KMS-11 (cell line): ENCODE measurements at regions not wholly inside any gene's neighbourhood (a gene's known extent, or its start where the extent isn't known, plus 50 kb on each side); places are given as distances from the start of the nearest gene placed in this dataset.
"Not testable (repeated sequence)": the region's sequence is repeated elsewhere in the genome, so short reads cannot be mapped to it uniquely, and the experiment has no call there.

Experiments used
- H2AFZ ChIP-seq: fragments of 200-600 bp; sonication (generic); 2 replicates; pipeline ENCODE4 v1.6.1; 2016; ENCODE audit warnings: antibody characterized with exemption, mixed run types, low read depth
- H3K27ac ChIP-seq: fragments of 200-600 bp; sonication (generic); 2 replicates; pipeline ENCODE4 v1.6.1; 2016; ENCODE audit warnings: mild to moderate bottlenecking, mixed run types
- H3K27me3 ChIP-seq: fragments of 200-600 bp; sonication (generic); 2 replicates; pipeline ENCODE4 v1.6.1; 2017; ENCODE audit warnings: mild to moderate bottlenecking, low read depth, mixed run types, moderate library complexity; ENCODE audit not compliant: insufficient read depth
- H3K36me3 ChIP-seq: fragments of 200-600 bp; sonication (generic); 2 replicates; pipeline ENCODE4 v1.6.1; 2017; ENCODE audit warnings: mild to moderate bottlenecking, mixed run types; ENCODE audit not compliant: insufficient read depth
- H3K4me1 ChIP-seq: fragments of 200-600 bp; sonication (generic); 2 replicates; pipeline ENCODE4 v1.6.1; 2016; ENCODE audit warnings: mild to moderate bottlenecking, low read depth, mixed run types; ENCODE audit not compliant: poor library complexity, severe bottlenecking
- H3K4me2 ChIP-seq: fragments of 200-600 bp; sonication (generic); 2 replicates; pipeline ENCODE4 v1.7.0; 2016; ENCODE audit warnings: mild to moderate bottlenecking, mixed run types
- H3K4me3 ChIP-seq: fragments of 200-600 bp; sonication (generic); IDR thresholded peaks from 2 replicates; pipeline ENCODE4 v1.6.1; 2017; ENCODE audit warnings: low read depth, low read length, mixed read lengths; ENCODE audit not compliant: insufficient read depth
- H3K79me2 ChIP-seq: fragments of 200-600 bp; sonication (generic); 2 replicates; pipeline ENCODE4 v1.6.1; 2016; ENCODE audit warnings: low read depth, mixed run types; ENCODE audit not compliant: insufficient read depth
- H3K9ac ChIP-seq: fragments of 200-600 bp; sonication (generic); 2 replicates; pipeline ENCODE4 v1.6.1; 2016; ENCODE audit warnings: mild to moderate bottlenecking, mixed run types
- H4K20me1 ChIP-seq: fragments of 200-600 bp; sonication (generic); 2 replicates; pipeline ENCODE4 v1.6.1; 2016; ENCODE audit warnings: mild to moderate bottlenecking, mixed run types; ENCODE audit not compliant: insufficient read depth
- CTCF ChIP-seq: fragments of 200-600 bp; sonication (generic); conservative IDR thresholded peaks from 2 replicates; pipeline ENCODE4 v1.6.1; 2017; ENCODE audit warnings: low read depth, mild to moderate bottlenecking, antibody characterized with exemption, low read length, moderate library complexity, mixed read lengths

GRCh38 chr1:234955107-234955731 is 173.4 kb downstream of the TOMM20 start:
- Histone ChIP-seq H3K4me3 (no peak overlapping the region), H3K4me2 (no peak overlapping the region), H3K4me1 (peaks cover 8% of the 10 kb centered on the region), H3K27me3 (no peaks in the 10 kb centered on the region), H3K9ac (no peak overlapping the region), H3K79me2 (no peaks in the 10 kb centered on the region), H3K27ac (no peak overlapping the region), H4K20me1 (no peaks in the 10 kb centered on the region), H3K36me3 (no peaks in the 10 kb centered on the region), H2AFZ (no peak overlapping the region)
- no peak for TF ChIP-seq CTCF

GRCh38 chr1:234954613-234955012 is 174.0 kb downstream of the TOMM20 start:
- Histone ChIP-seq H4K20me1 (no peaks in the 10 kb centered on the region), H3K79me2 (no peaks in the 10 kb centered on the region), H3K4me3 (no peak overlapping the region), H3K4me1 (peaks cover 8% of the 10 kb centered on the region), H2AFZ (no peak overlapping the region), H3K4me2 (no peak overlapping the region), H3K27me3 (no peaks in the 10 kb centered on the region), H3K9ac (no peak overlapping the region), H3K27ac (no peak overlapping the region), H3K36me3 (no peaks in the 10 kb centered on the region)
- no peak for TF ChIP-seq CTCF

GRCh38 chr1:234953655-234954405 is 174.8 kb downstream of the TOMM20 start:
- Histone ChIP-seq H3K27me3 (no peaks in the 10 kb centered on the region), H4K20me1 (no peaks in the 10 kb centered on the region), H3K79me2 (no peaks in the 10 kb centered on the region), H3K4me3 (no peak overlapping the region), H3K27ac (no peak overlapping the region), H3K36me3 (no peaks in the 10 kb centered on the region), H3K4me1 (peaks cover 8% of the 10 kb centered on the region), H2AFZ (no peak overlapping the region), H3K9ac (no peak overlapping the region), H3K4me2 (no peak overlapping the region)
- no peak for TF ChIP-seq CTCF

GRCh38 chr1:234950598-234950997 is 178.0 kb downstream of the TOMM20 start:
- H3K27ac ChIP-seq = no peak overlapping the region
- no peaks in the 10 kb centered on the region for H3K36me3 ChIP-seq
- H3K4me3 ChIP-seq = no peak overlapping the region
- H2AFZ ChIP-seq = no peak overlapping the region
- H3K4me2 ChIP-seq = no peak overlapping the region
- H4K20me1 ChIP-seq = no peaks in the 10 kb centered on the region
- H3K79me2 ChIP-seq = no peaks in the 10 kb centered on the region
- H3K27me3 ChIP-seq = no peaks in the 10 kb centered on the region
- no peak overlapping the region for H3K9ac ChIP-seq
- no peak for TF ChIP-seq CTCF
- H3K4me1 ChIP-seq = no peaks in the 10 kb centered on the region

GRCh38 chr1:234949528-234949927 is 179.1 kb downstream of the TOMM20 start:
- H3K27ac ChIP-seq, H3K36me3 ChIP-seq, H3K4me3 ChIP-seq, H3K9ac ChIP-seq, H3K4me1 ChIP-seq, H3K4me2 ChIP-seq, H2AFZ ChIP-seq, H3K79me2 ChIP-seq, H3K27me3 ChIP-seq, H4K20me1 ChIP-seq: not testable (repeated sequence)
